HuH-7.5 (cell line): ENCODE measurements at regions not wholly inside any gene's neighbourhood (a gene's known extent, or its start where the extent isn't known, plus 50 kb on each side); places are given as distances from the start of the nearest gene placed in this dataset.
"Not testable (repeated sequence)": the region's sequence is repeated elsewhere in the genome, so short reads cannot be mapped to it uniquely, and the experiment has no call there.

Experiments used
- DNase-seq: peaks from one replicate; pipeline ENCODE4 v3.0.0; 2011; ENCODE audit warnings: low spot score

- DNase-seq = no peak
These were observed 999.9 kb downstream of the GLUD2 start for GRCh38 chrX:122047261-122047660.

- no peak for DNase-seq
These were observed 1008.0 kb downstream of the GLUD2 start for GRCh38 chrX:122055460-122055859.

- no peak for DNase-seq
These were observed 1008.7 kb downstream of the GLUD2 start for GRCh38 chrX:122055979-122056715.

GRCh38 chrX:122076241-122076640 is 1028.8 kb downstream of the GLUD2 start:
- no peak for DNase-seq

GRCh38 chrX:122078079-122078478 is 1030.7 kb downstream of the GLUD2 start:
- no peak for DNase-seq

GRCh38 chrX:122087341-122087740 is 1039.9 kb downstream of the GLUD2 start:
- no peak for DNase-seq

GRCh38 chrX:122091571-122091970 is 1044.2 kb downstream of the GLUD2 start:
- no peak for DNase-seq

- DNase-seq = no peak
These were observed 1045.0 kb downstream of the GLUD2 start for GRCh38 chrX:122092360-122092759.

GRCh38 chrX:122092978-122093377 is 1045.6 kb downstream of the GLUD2 start:
- DNase-seq = no peak

- no peak for DNase-seq
These were observed 1047.2 kb downstream of the GLUD2 start for GRCh38 chrX:122094611-122095010.

GRCh38 chrX:122113376-122113775 is 1066.0 kb downstream of the GLUD2 start:
- DNase-seq = no peak

- no peak for DNase-seq
These were observed 1066.5 kb downstream of the GLUD2 start for GRCh38 chrX:122113896-122114295.

GRCh38 chrX:122115604-122116003 is 1068.2 kb downstream of the GLUD2 start:
- DNase-seq = peak; percentile 4

GRCh38 chrX:122119361-122119760 is 1064.7 kb upstream of the GRIA3 start:
- DNase-seq = no peak

GRCh38 chrX:122122274-122122673 is 1061.8 kb upstream of the GRIA3 start:
- no peak for DNase-seq

GRCh38 chrX:122133478-122133877 is 1050.6 kb upstream of the GRIA3 start:
- DNase-seq = no peak

GRCh38 chrX:122134291-122134690 is 1049.8 kb upstream of the GRIA3 start:
- DNase-seq = no peak

- no peak for DNase-seq
These were observed 1049.0 kb upstream of the GRIA3 start for GRCh38 chrX:122135070-122135469.

- not testable (repeated sequence) for DNase-seq
These were observed 1043.9 kb upstream of the GRIA3 start for GRCh38 chrX:122140219-122140618.

- DNase-seq = no peak
These were observed 1030.1 kb upstream of the GRIA3 start for GRCh38 chrX:122154019-122154418.

GRCh38 chrX:122168241-122168640 is 1015.8 kb upstream of the GRIA3 start:
- DNase-seq = no peak

GRCh38 chrX:122184791-122185190 is 999.3 kb upstream of the GRIA3 start:
- DNase-seq = no peak

GRCh38 chrX:122187069-122187713 is 996.9 kb upstream of the GRIA3 start:
- no peak for DNase-seq

- no peak for DNase-seq
These were observed 995.3 kb upstream of the GRIA3 start for GRCh38 chrX:122188751-122189150.
